Uterus (tissue), 2 donors: ENCODE measurements at regions not wholly inside any gene's neighbourhood (a gene's known extent, or its start where the extent isn't known, plus 50 kb on each side); places are given as distances from the start of the nearest gene placed in this dataset.

ENCODE experiments used
- POLR2A ChIP-seq, 2 donors: fragments of 450-650 bp; IDR thresholded peaks; one replicate each; pipeline ENCODE4 v1.6.1; 2016; ENCODE audit warnings: antibody characterized with exemption in 2 of 2, mild to moderate bottlenecking in 1 of 2, moderate library complexity in 1 of 2
- TF ChIP-seq, protein P1 (sequence below), 4 experiments: fragments of 200-600 bp in 2 of 4; fragments of 450-650 bp in 2 of 4; sonication (generic) in 2 of 4; IDR thresholded peaks; one replicate each; pipeline ENCODE4 v1.5.1; 2016 to 2019; ENCODE audit warnings: antibody characterized with exemption in 4 of 4, mild to moderate bottlenecking in 2 of 4, moderate library complexity in 1 of 4

- TF ChIP-seq, protein P1, sequence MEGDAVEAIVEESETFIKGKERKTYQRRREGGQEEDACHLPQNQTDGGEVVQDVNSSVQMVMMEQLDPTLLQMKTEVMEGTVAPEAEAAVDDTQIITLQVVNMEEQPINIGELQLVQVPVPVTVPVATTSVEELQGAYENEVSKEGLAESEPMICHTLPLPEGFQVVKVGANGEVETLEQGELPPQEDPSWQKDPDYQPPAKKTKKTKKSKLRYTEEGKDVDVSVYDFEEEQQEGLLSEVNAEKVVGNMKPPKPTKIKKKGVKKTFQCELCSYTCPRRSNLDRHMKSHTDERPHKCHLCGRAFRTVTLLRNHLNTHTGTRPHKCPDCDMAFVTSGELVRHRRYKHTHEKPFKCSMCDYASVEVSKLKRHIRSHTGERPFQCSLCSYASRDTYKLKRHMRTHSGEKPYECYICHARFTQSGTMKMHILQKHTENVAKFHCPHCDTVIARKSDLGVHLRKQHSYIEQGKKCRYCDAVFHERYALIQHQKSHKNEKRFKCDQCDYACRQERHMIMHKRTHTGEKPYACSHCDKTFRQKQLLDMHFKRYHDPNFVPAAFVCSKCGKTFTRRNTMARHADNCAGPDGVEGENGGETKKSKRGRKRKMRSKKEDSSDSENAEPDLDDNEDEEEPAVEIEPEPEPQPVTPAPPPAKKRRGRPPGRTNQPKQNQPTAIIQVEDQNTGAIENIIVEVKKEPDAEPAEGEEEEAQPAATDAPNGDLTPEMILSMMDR (IDR thresholded peaks at IDR 0.05): no peak
- TF ChIP-seq POLR2A (IDR thresholded peaks at IDR 0.05): no peak
Measured at GRCh38 chr2:195477996-195478382, 179.0 kb upstream of the SLC39A10 start.
